ENCODE measurements at regions not wholly inside any gene's neighbourhood (a gene's known extent, or its start where the extent isn't known, plus 50 kb on each side); places are given as distances from the start of the nearest gene placed in this dataset. TPM values are rescaled to one million over a fixed set of nuclear protein-coding genes. Genes with fewer than 3 reads are reported as not detected.
"Not testable (repeated sequence)": the region's sequence is repeated elsewhere in the genome, so short reads cannot be mapped to it uniquely, and the experiment has no call there.

DNA sequence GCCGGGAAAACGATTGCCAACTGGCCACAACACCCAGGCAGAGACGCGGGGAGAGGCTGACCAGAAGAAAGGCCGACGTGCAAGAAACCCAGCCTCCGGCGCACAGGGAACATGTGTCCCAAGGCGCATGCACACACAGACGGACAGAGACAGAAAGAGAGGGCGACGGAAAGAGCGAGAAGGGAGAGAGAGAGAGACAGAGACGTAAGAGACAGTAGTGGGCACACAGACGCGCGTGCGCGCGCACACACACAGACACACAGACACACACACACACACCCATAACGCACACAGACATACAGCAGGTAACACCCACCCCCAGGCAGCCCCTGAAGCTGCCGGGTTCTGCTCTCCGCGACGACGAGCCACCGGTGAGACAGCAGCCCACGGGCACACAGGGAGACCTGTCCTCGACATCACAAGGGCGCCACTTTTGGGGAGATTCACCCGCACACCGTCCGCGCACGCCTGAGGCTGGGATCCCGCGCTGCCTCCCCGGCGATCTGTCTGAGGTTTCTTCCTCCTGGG is 1581.8 kb downstream of the FOXD4L5 start:
- intact Hi-C loops (cut with micrococcal nuclease); ATAC-seq; DNase-seq: not testable (repeated sequence)

Small RNAs in the stretch of these regions (microRNA-seq; reads per million reads assigned to microRNA genes)
- gene MIR4477B (ENCODE audit: borderline number of aligned reads), result not detected
